ENCODE measurements at regions not wholly inside any gene's neighbourhood (a gene's known extent, or its start where the extent isn't known, plus 50 kb on each side); places are given as distances from the start of the nearest gene placed in this dataset.

DNA sequence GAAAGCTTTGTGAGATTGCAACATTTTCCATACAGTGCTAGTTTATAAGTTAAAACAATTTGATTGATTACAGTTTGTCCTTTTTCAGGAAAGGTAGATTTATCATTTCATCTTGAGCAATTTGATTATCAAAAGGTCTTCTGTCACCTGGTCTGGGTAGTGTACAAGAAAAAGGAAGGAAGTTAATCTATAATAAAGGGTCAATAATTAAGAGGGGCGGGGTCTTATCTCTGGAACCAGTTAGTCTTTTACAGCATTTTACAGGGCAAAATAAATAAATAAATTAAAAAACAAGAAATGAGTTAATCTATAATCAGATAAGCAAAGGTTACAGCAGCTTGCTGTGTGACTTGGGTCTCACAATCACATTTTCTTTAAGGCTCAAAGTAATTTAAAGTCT is 277.8 kb upstream of the GYPC start:
- TF ChIP-seq, protein P1, sequence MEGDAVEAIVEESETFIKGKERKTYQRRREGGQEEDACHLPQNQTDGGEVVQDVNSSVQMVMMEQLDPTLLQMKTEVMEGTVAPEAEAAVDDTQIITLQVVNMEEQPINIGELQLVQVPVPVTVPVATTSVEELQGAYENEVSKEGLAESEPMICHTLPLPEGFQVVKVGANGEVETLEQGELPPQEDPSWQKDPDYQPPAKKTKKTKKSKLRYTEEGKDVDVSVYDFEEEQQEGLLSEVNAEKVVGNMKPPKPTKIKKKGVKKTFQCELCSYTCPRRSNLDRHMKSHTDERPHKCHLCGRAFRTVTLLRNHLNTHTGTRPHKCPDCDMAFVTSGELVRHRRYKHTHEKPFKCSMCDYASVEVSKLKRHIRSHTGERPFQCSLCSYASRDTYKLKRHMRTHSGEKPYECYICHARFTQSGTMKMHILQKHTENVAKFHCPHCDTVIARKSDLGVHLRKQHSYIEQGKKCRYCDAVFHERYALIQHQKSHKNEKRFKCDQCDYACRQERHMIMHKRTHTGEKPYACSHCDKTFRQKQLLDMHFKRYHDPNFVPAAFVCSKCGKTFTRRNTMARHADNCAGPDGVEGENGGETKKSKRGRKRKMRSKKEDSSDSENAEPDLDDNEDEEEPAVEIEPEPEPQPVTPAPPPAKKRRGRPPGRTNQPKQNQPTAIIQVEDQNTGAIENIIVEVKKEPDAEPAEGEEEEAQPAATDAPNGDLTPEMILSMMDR (conservative IDR thresholded peaks at IDR 0.05 in 1 of 2, IDR thresholded peaks at IDR 0.05 in 1 of 2; ENCODE audit: extremely low read depth in 1 of 2, insufficient read depth in 1 of 2, low read depth in 1 of 2, low read length in 2 of 2), result no peak
- TF ChIP-seq EZH2 (IDR thresholded peaks at IDR 0.05; ENCODE audit: borderline replicate concordance, low read length), result no peak
